H1 (cell line): ENCODE measurements at regions not wholly inside any gene's neighbourhood (a gene's known extent, or its start where the extent isn't known, plus 50 kb on each side); places are given as distances from the start of the nearest gene placed in this dataset.

Experiments used
- CTCF ChIA-PET: fragments of 300-600 bp; sonication (Branson Sonifier 250); formaldehyde crosslinking; loops from one replicate; lab custom pipeline; 2021; ENCODE audit not compliant: partially characterized antibody; lab: Charles Lee
- POLR2A ChIA-PET: fragments of 300-600 bp; sonication (Branson Sonifier 250); formaldehyde crosslinking; loops from one replicate; lab custom pipeline; 2021; ENCODE audit warnings: inconsistent platforms; ENCODE audit not compliant: partially characterized antibody; lab: Charles Lee
- DNase-seq, 2 experiments: peaks; one replicate each; pipeline versions ENCODE4 v3.0.0 to v3.0.0-alpha.2; 2010 to 2022; ENCODE audit warnings: low spot score in 2 of 2, low read depth in 1 of 2, mixed read lengths in 1 of 2
- FAIRE-seq: peaks from 2 replicates; lab custom pipeline; 2011; peaks lifted over from hg19 to GRCh38; lab: Jason Lieb, UNC
- H2AFZ ChIP-seq: 2 replicates; pipeline ENCODE4 v1.8.1; 2012; ENCODE audit warnings: low read length, inconsistent platforms
- H2AK5ac ChIP-seq: 2 replicates; pipeline ENCODE4 v1.6.1; 2013; ENCODE audit warnings: low read depth, low read length
- H2BK120ac ChIP-seq: replicated peaks from 2 replicates; pipeline ENCODE3; 2013; ENCODE audit warnings: low read depth, low read length, inconsistent platforms
- H2BK12ac ChIP-seq: 2 replicates; pipeline ENCODE4 v1.6.1; 2013; ENCODE audit warnings: low read depth, low read length
- H2BK15ac ChIP-seq: 2 replicates; pipeline ENCODE4 v1.6.1; 2013; ENCODE audit warnings: low read length
- H2BK20ac ChIP-seq: 2 replicates; pipeline ENCODE4 v1.6.1; 2013; ENCODE audit warnings: low read length
- H2BK5ac ChIP-seq: 2 replicates; pipeline ENCODE4 v1.6.1; 2013; ENCODE audit warnings: low read depth, low read length
- H3K14ac ChIP-seq: 2 replicates; pipeline ENCODE4 v1.6.1; 2013; ENCODE audit warnings: inconsistent platforms; ENCODE audit not compliant: insufficient read length
- H3K18ac ChIP-seq: 2 replicates; pipeline ENCODE4 v1.6.1; 2013; ENCODE audit warnings: low read length; ENCODE audit errors: extremely low read depth
- H3K23ac ChIP-seq: 2 replicates; pipeline ENCODE4 v1.6.1; 2013; ENCODE audit warnings: inconsistent platforms; ENCODE audit not compliant: insufficient read length
- H3K23me2 ChIP-seq: 2 replicates; pipeline ENCODE4 v1.6.1; 2013; ENCODE audit warnings: low read depth, low read length
- H3K27ac ChIP-seq: 2 replicates; pipeline ENCODE4 v1.6.1; 2011; ENCODE audit warnings: low read depth, low read length, inconsistent platforms
- H3K27me3 ChIP-seq, 4 experiments: replicated peaks in 1 of 4; 1 replicate in 1 of 4; 2 replicates in 3 of 4; pipeline versions ENCODE4 v1.6.1 to v1.8.1; 2011 to 2013; ENCODE audit warnings: low read length in 3 of 4, mild to moderate bottlenecking in 3 of 4, inconsistent platforms in 2 of 4, mixed read lengths in 2 of 4, moderate library complexity in 1 of 4; ENCODE audit not compliant: control insufficient read depth in 3 of 4, insufficient read depth in 3 of 4; ENCODE audit errors: extremely low read depth in 1 of 4
- H3K36me3 ChIP-seq, 4 experiments: 2 replicates each; pipeline versions ENCODE4 v1.6.1 to v1.8.1; 2011 to 2013; ENCODE audit warnings: mild to moderate bottlenecking in 4 of 4, low read length in 3 of 4, moderate library complexity in 2 of 4, control low read depth in 1 of 4, inconsistent platforms in 1 of 4; ENCODE audit not compliant: insufficient read depth in 4 of 4, control insufficient read depth in 2 of 4
- H3K4ac ChIP-seq: replicated peaks from 2 replicates; pipeline ENCODE3; 2013; ENCODE audit warnings: low read length, low read depth, mixed read lengths, inconsistent platforms; ENCODE audit not compliant: insufficient read length
- H3K4me1 ChIP-seq, 4 experiments: replicated peaks in 1 of 4; 1 replicate in 1 of 4; 2 replicates in 3 of 4; pipeline versions ENCODE4 v1.6.1 to v1.8.1; 2011 to 2013; ENCODE audit warnings: low read length in 3 of 4, inconsistent platforms in 2 of 4, mixed read lengths in 1 of 4; ENCODE audit not compliant: insufficient read depth in 4 of 4, control insufficient read depth in 3 of 4
- H3K4me2 ChIP-seq, 2 experiments: 2 replicates each; pipeline versions ENCODE4 v1.6.1 to v1.8.1; 2011 to 2013; ENCODE audit warnings: low read depth in 2 of 2, low read length in 2 of 2, control low read depth in 1 of 2, inconsistent platforms in 1 of 2, mild to moderate bottlenecking in 1 of 2; ENCODE audit not compliant: insufficient read depth in 1 of 2
- H3K4me3 ChIP-seq, 4 experiments: fragments of 200-600, 300-600 bp in 1 of 4; sonication (generic), shearing (Covaris generic), sonication (Bioruptor Twin) in 1 of 4; 2 replicates each; pipeline versions ENCODE4 v1.5.1 to v1.8.1; 2011 to 2016; ENCODE audit warnings: low read length in 4 of 4, low read depth in 3 of 4, control low read depth in 2 of 4, inconsistent platforms in 2 of 4, mild to moderate bottlenecking in 2 of 4, mixed read lengths in 1 of 4, moderate library complexity in 1 of 4; ENCODE audit not compliant: insufficient read depth in 2 of 4; ENCODE audit errors: extremely low read depth in 1 of 4
- H3K56ac ChIP-seq: replicated peaks from 2 replicates; pipeline ENCODE3; 2013; ENCODE audit warnings: low read depth, mild to moderate bottlenecking, mixed read lengths, low read length, inconsistent platforms; ENCODE audit not compliant: insufficient read length
- H3K79me1 ChIP-seq: 2 replicates; pipeline ENCODE4 v1.6.1; 2013; ENCODE audit warnings: low read depth, low read length, control low read depth
- H3K79me2 ChIP-seq, 2 experiments: 2 replicates each; pipeline versions ENCODE4 v1.6.1 to v1.8.1; 2012 to 2013; ENCODE audit warnings: low read length in 2 of 2, mild to moderate bottlenecking in 2 of 2, inconsistent platforms in 1 of 2; ENCODE audit not compliant: insufficient read depth in 2 of 2, control insufficient read depth in 1 of 2
- H3K9ac ChIP-seq, 4 experiments: replicated peaks in 1 of 4; 1 replicate in 1 of 4; 2 replicates in 3 of 4; pipeline versions ENCODE4 v1.6.1 to v1.8.1; 2011 to 2013; ENCODE audit warnings: low read depth in 3 of 4, low read length in 3 of 4, control low read depth in 2 of 4, mild to moderate bottlenecking in 2 of 4, moderate library complexity in 2 of 4, inconsistent platforms in 1 of 4; ENCODE audit errors: extremely low read depth in 1 of 4
- H3K9me3 ChIP-seq, 2 experiments: 2 replicates each; pipeline versions ENCODE4 v1.6.1 to v1.8.1; 2012 to 2013; ENCODE audit warnings: mild to moderate bottlenecking in 2 of 2, moderate library complexity in 2 of 2, control low read depth in 1 of 2, inconsistent platforms in 1 of 2, low read depth in 1 of 2, low read length in 1 of 2, mixed read lengths in 1 of 2; ENCODE audit not compliant: insufficient read depth in 2 of 2
- H4K20me1 ChIP-seq, 2 experiments: replicated peaks in 1 of 2; 2 replicates each; pipeline versions ENCODE3 to v1.8.1; 2011 to 2013; ENCODE audit warnings: inconsistent platforms in 2 of 2, low read length in 2 of 2, mild to moderate bottlenecking in 1 of 2; ENCODE audit not compliant: insufficient read depth in 2 of 2, control insufficient read depth in 1 of 2
- H4K5ac ChIP-seq: 2 replicates; pipeline ENCODE4 v1.6.1; 2013; ENCODE audit warnings: low read length, low read depth, mixed read lengths, inconsistent platforms; ENCODE audit not compliant: insufficient read length
- H4K8ac ChIP-seq: 2 replicates; pipeline ENCODE4 v1.8.0; 2013; ENCODE audit warnings: mild to moderate bottlenecking, moderate library complexity, low read length, inconsistent platforms; ENCODE audit not compliant: insufficient read depth; ENCODE audit errors: extremely low read depth
- H4K91ac ChIP-seq: replicated peaks from 2 replicates; pipeline ENCODE3; 2013; ENCODE audit warnings: low read length, mixed read lengths, inconsistent platforms; ENCODE audit not compliant: insufficient read length
- BRCA1 ChIP-seq: IDR thresholded peaks from 2 replicates; pipeline ENCODE4 v1.6.1; 2012; ENCODE audit warnings: low read depth, low read length, improper control_type of control experiment
- CBX8 ChIP-seq: fragments of 300-800, 300-1000 bp; sonication (generic); IDR thresholded peaks from 2 replicates; pipeline ENCODE4 v1.7.1; 2016; ENCODE audit warnings: low read depth, low read length, borderline replicate concordance
- CREB1 ChIP-seq: IDR thresholded peaks from 2 replicates; pipeline ENCODE4 v1.6.1; 2012; ENCODE audit warnings: inconsistent platforms
- EP300 ChIP-seq, 2 experiments: IDR thresholded peaks; 1 replicate in 1 of 2; 2 replicates in 1 of 2; pipeline ENCODE4 v1.6.1; 2011 to 2012; ENCODE audit warnings: low read depth in 2 of 2, low read length in 2 of 2, mild to moderate bottlenecking in 2 of 2, borderline replicate concordance in 1 of 2, inconsistent platforms in 1 of 2, moderate library complexity in 1 of 2
- KDM5A ChIP-seq: fragments of 200-600 bp; IDR thresholded peaks from 2 replicates; pipeline ENCODE4 v1.7.1; 2012; ENCODE audit warnings: mild to moderate bottlenecking, low read length, inconsistent platforms, mixed read lengths
- NANOG ChIP-seq: IDR thresholded peaks from 2 replicates; pipeline ENCODE4 v1.6.1; 2011; ENCODE audit warnings: low read length, low read depth, mild to moderate bottlenecking, inconsistent platforms; ENCODE audit not compliant: insufficient read depth, poor library complexity, severe bottlenecking
- POLR2AphosphoS5 ChIP-seq: IDR thresholded peaks from 2 replicates; pipeline ENCODE4 v1.6.1; 2011; ENCODE audit warnings: low read depth, low read length
- POU5F1 ChIP-seq: IDR thresholded peaks from 2 replicates; pipeline ENCODE4 v1.6.1; 2011; ENCODE audit warnings: low read depth, mild to moderate bottlenecking, low read length, moderate library complexity
- RAD21 ChIP-seq, 2 experiments: IDR thresholded peaks in 1 of 2; conservative IDR thresholded peaks in 1 of 2; 2 replicates each; pipeline ENCODE4 v1.6.1; 2011; ENCODE audit warnings: low read depth in 2 of 2, low read length in 2 of 2, improper control_type of control experiment in 1 of 2, inconsistent platforms in 1 of 2, mild to moderate bottlenecking in 1 of 2, moderate library complexity in 1 of 2
- RNF2 ChIP-seq: fragments of 200-900, 300-1000 bp; sonication (generic); IDR thresholded peaks from 2 replicates; pipeline ENCODE4 v1.7.1; 2016; ENCODE audit warnings: borderline replicate concordance, low read depth, mild to moderate bottlenecking, antibody characterized with exemption, low read length; ENCODE audit not compliant: poor library complexity, severe bottlenecking; ENCODE audit errors: missing control alignments
- SP2 ChIP-seq: IDR thresholded peaks from 2 replicates; pipeline ENCODE4 v1.6.1; 2012; ENCODE audit warnings: mild to moderate bottlenecking, low read length, inconsistent platforms
- TCF12 ChIP-seq: IDR thresholded peaks from 2 replicates; pipeline ENCODE4 v1.6.1; 2011; ENCODE audit warnings: low read depth, mild to moderate bottlenecking, low read length
- WGBS, 2 experiments: shearing (Covaris generic) in 1 of 2; methylation state at CpG; one replicate each; pipeline versions ENCODE4 v1.1.6 to v1.1.7; 2013 to 2015; ENCODE audit warnings: low lambda C conversion rate in 2 of 2, mixed read lengths in 2 of 2, inconsistent platforms in 1 of 2, low coverage in 1 of 2, missing lambda C conversion rate in 1 of 2; ENCODE audit not compliant: insufficient replicate concordance in 2 of 2, insufficient coverage in 1 of 2, insufficient read length in 1 of 2; ENCODE audit errors: extremely low coverage in 1 of 2, missing lambda C conversion rate in 1 of 2; 5-methylcytosine and 5-hydroxymethylcytosine counted together
- TF ChIP-seq, protein P1 (sequence below): IDR thresholded peaks from 2 replicates; pipeline ENCODE4 v1.6.1; 2012; ENCODE audit warnings: inconsistent platforms

DNA sequence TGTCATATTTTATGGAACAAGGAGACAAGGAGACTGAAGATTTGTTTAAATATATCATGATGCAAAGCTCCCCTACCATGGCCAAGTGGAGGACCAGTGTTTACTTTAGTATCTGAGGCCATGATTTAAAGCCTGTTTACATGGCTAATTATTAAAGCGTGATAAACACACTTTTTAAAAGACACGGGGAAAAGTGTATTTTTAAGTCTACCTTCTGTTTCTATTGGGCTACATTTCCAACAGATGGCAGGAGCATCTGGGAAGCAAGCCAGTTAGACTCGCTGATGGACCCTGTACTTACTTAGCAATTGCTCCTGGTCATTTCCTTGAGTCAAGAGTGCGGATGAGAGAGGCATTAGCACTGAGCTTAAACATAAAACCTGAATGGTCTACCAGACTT lies 480.3 kb upstream of the SEMA6A start:
- Histone ChIP-seq H3K4me3 (no peak overlapping the region), H3K18ac (no peak overlapping the region), H3K14ac (no peak overlapping the region), H2BK12ac (no peak overlapping the region), H2BK20ac (no peak overlapping the region), H4K8ac (no peak overlapping the region), H3K36me3 (no peaks in the 10 kb centered on the region), H2BK5ac (peak overlapping the region; percentile 3; the same call in 1 of the 2 replicates), H3K23ac (no peak overlapping the region), H4K5ac (peak overlapping the region; percentile 29), H3K79me1 (no peaks in the 10 kb centered on the region), H3K9me3 (no peaks in the 10 kb centered on the region), H2BK15ac (no peak overlapping the region), H3K27ac (no peak overlapping the region), H3K9ac (no peak overlapping the region), H4K91ac (peak overlapping the region; percentile 52), H2BK120ac (peak overlapping the region; percentile 36), H3K79me2 (no peaks in the 10 kb centered on the region), H3K4me1 (peaks cover 0 to 18% (median 7%) of the 10 kb centered on the region in 4 experiments; a peak in 5 of 7 replicates), H3K23me2 (no peaks in the 10 kb centered on the region), H4K20me1 (no peaks in the 10 kb centered on the region), H3K4ac (no peak overlapping the region), H2AFZ (no peak overlapping the region), H3K56ac (no peak overlapping the region), H3K27me3 (no peaks in the 10 kb centered on the region), H2AK5ac (no peak overlapping the region), H3K4me2 (no peak overlapping the region)
- CTCF ChIA-PET, result no interaction called here
- DNase-seq (no peak), FAIRE-seq (no peak)
- WGBS, 2 experiments, result 86% methylated on average over 4 of the region's 4 CpGs; no CpG with 5 or more reads in 1 of the 2 experiments
- POLR2A ChIA-PET, result interaction anchor here (0.5 kb wide), 1 partner anchor 189 kb away, joined by 5 read pairs; no protein-coding TSS in a partner anchor
- TF ChIP-seq SP2 (no peak), TCF12 (no peak), CBX8 (no peak), RNF2 (no peak), POLR2AphosphoS5 (no peak), CREB1 (no peak), NANOG (no peak), RAD21 (IDR thresholded peaks at IDR 0.05 in 1 of 2, conservative IDR thresholded peaks at IDR 0.05 in 1 of 2; ENCODE audit: low read depth in 2 of 2, low read length in 2 of 2) (no peak), KDM5A (no peak), EP300 (IDR thresholded peaks at IDR 0.05; ENCODE audit: borderline replicate concordance in 1 of 2, low read depth in 2 of 2, low read length in 2 of 2) (no peak), BRCA1 (no peak), POU5F1 (no peak)
- TF ChIP-seq, protein P1, sequence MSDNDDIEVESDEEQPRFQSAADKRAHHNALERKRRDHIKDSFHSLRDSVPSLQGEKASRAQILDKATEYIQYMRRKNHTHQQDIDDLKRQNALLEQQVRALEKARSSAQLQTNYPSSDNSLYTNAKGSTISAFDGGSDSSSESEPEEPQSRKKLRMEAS, result no peak
